ENCODE measurements at regions not wholly inside any gene's neighbourhood (a gene's known extent, or its start where the extent isn't known, plus 50 kb on each side); places are given as distances from the start of the nearest gene placed in this dataset.

GRCh38 chr6:134823710-134824034 is 126.2 kb downstream of the ALDH8A1 start:
- Histone ChIP-seq H3K4me1 (0 out of 2 replicates have a peak, but pooled peaks cover 6% of the 10 kb centered on the region), H3K4me3 (ENCODE audit: low read depth, low read length) (no peak overlapping the region), H3K27me3 (replicated peaks; ENCODE audit: control insufficient read depth, insufficient read depth, low read length) (no peaks in the 10 kb centered on the region), H3K9me3 (peaks cover 12% of the 10 kb centered on the region; the same call in 1 of the 2 replicates), H3K36me3 (ENCODE audit: control insufficient read depth, insufficient read depth, low read length) (no peaks in the 10 kb centered on the region)
- intact Hi-C loops (cut with micrococcal nuclease; ENCODE audit: unreplicated experiment): loop anchor here (1.0 to 10.0 kb wide), 8 partner anchors 59 to 712 kb away; no protein-coding TSS in a partner anchor
- H3K9me3 Mint-ChIP-seq (ENCODE audit: unreplicated experiment): peaks cover 9% of the 10 kb centered on the region
- no TSS peak for BruUV-seq (replicated peaks)
- no peak for TF ChIP-seq CTCF (IDR thresholded peaks at IDR 0.05; ENCODE audit: insufficient read depth in 1 of 2, low read depth in 1 of 2, low read length in 1 of 2, severe bottlenecking in 1 of 2, unreplicated experiment in 1 of 2)
- no peak for DNase-seq
- H3K36me3 Mint-ChIP-seq (ENCODE audit: insufficient read depth, unreplicated experiment): no peaks in the 10 kb centered on the region
- no peak overlapping the region for H3K27ac Mint-ChIP-seq (ENCODE audit: unreplicated experiment)
- POLR2A ChIA-PET: no interaction called here
- CTCF ChIA-PET: interaction anchor here (1.8 kb wide), 1 partner anchor 646 kb away, joined by 9 read pairs; no protein-coding TSS in a partner anchor
- no peak overlapping the region for H3K4me3 Mint-ChIP-seq (ENCODE audit: unreplicated experiment)
- H3K27me3 Mint-ChIP-seq (ENCODE audit: insufficient read depth, unreplicated experiment): no peaks in the 10 kb centered on the region
- peaks cover 23% of the 10 kb centered on the region for H3K4me1 Mint-ChIP-seq (ENCODE audit: low read depth, unreplicated experiment)

GRCh38 chr6:134822920-134823709 is 126.8 kb downstream of the ALDH8A1 start:
- no peak overlapping the region for H3K4me3 ChIP-seq (ENCODE audit: low read depth, low read length)
- peak; percentile 84 to 87 for TF ChIP-seq CTCF (IDR thresholded peaks at IDR 0.05; ENCODE audit: insufficient read depth in 1 of 2, low read depth in 1 of 2, low read length in 1 of 2, severe bottlenecking in 1 of 2, unreplicated experiment in 1 of 2)
- DNase-seq: peak; percentile 49 to 73
- ChIA-PET CTCF (interaction anchor here (0.6 to 1.8 kb wide), 11 partner anchors 9 to 907 kb away, joined by 3 to 9 read pairs (median 4); no protein-coding TSS in a partner anchor), POLR2A (no interaction called here)
- intact Hi-C loops (cut with micrococcal nuclease; ENCODE audit: unreplicated experiment): loop anchor here (1.0 to 10.0 kb wide), 8 partner anchors 59 to 712 kb away; no protein-coding TSS in a partner anchor
- H3K27me3 ChIP-seq (replicated peaks; ENCODE audit: control insufficient read depth, insufficient read depth, low read length): no peaks in the 10 kb centered on the region
- Mint-ChIP-seq H3K27me3 (ENCODE audit: insufficient read depth, unreplicated experiment) (no peaks in the 10 kb centered on the region), H3K36me3 (ENCODE audit: insufficient read depth, unreplicated experiment) (no peaks in the 10 kb centered on the region), H3K4me1 (ENCODE audit: low read depth, unreplicated experiment) (peaks cover 23% of the 10 kb centered on the region), H3K27ac (ENCODE audit: unreplicated experiment) (no peak overlapping the region), H3K4me3 (ENCODE audit: unreplicated experiment) (no peak overlapping the region), H3K9me3 (ENCODE audit: unreplicated experiment) (peaks cover 9% of the 10 kb centered on the region)
- 0 out of 2 replicates have a peak, but pooled peaks cover 6% of the 10 kb centered on the region for H3K4me1 ChIP-seq
- H3K36me3 ChIP-seq (ENCODE audit: control insufficient read depth, insufficient read depth, low read length): no peaks in the 10 kb centered on the region
- peaks cover 12% of the 10 kb centered on the region; the same call in 1 of the 2 replicates for H3K9me3 ChIP-seq
- no TSS peak for BruUV-seq (replicated peaks)

GRCh38 chr6:134821928-134822864 is 127.7 kb downstream of the ALDH8A1 start:
- H3K36me3 Mint-ChIP-seq (ENCODE audit: insufficient read depth, unreplicated experiment): no peaks in the 10 kb centered on the region
- H3K9me3 ChIP-seq: peaks cover 12% of the 10 kb centered on the region; the same call in 1 of the 2 replicates
- no peaks in the 10 kb centered on the region for H3K36me3 ChIP-seq (ENCODE audit: control insufficient read depth, insufficient read depth, low read length)
- intact Hi-C loops (cut with micrococcal nuclease; ENCODE audit: unreplicated experiment): loop anchor here (5.0 to 10.0 kb wide), 3 partner anchors 123 to 367 kb away; no protein-coding TSS in a partner anchor
- H3K4me3 Mint-ChIP-seq (ENCODE audit: unreplicated experiment): no peak overlapping the region
- ChIA-PET POLR2A (no interaction called here), CTCF (interaction anchor here (0.6 to 1.8 kb wide), 11 partner anchors 57 to 906 kb away, joined by 3 to 9 read pairs (median 4); no protein-coding TSS in a partner anchor)
- H3K27me3 Mint-ChIP-seq (ENCODE audit: insufficient read depth, unreplicated experiment): no peaks in the 10 kb centered on the region
- BruUV-seq (replicated peaks): no TSS peak
- TF ChIP-seq CTCF (IDR thresholded peaks at IDR 0.05; ENCODE audit: insufficient read depth in 1 of 2, low read depth in 1 of 2, low read length in 1 of 2, severe bottlenecking in 1 of 2, unreplicated experiment in 1 of 2): no peak
- H3K9me3 Mint-ChIP-seq (ENCODE audit: unreplicated experiment): peaks cover 9% of the 10 kb centered on the region
- DNase-seq: no peak
- H3K27ac Mint-ChIP-seq (ENCODE audit: unreplicated experiment): no peak overlapping the region
- no peak overlapping the region for H3K4me3 ChIP-seq (ENCODE audit: low read depth, low read length)
- H3K4me1 Mint-ChIP-seq (ENCODE audit: low read depth, unreplicated experiment): peaks cover 23% of the 10 kb centered on the region
- no peaks in the 10 kb centered on the region for H3K27me3 ChIP-seq (replicated peaks; ENCODE audit: control insufficient read depth, insufficient read depth, low read length)
- H3K4me1 ChIP-seq: 0 out of 2 replicates have a peak, but pooled peaks cover 6% of the 10 kb centered on the region

All from Caco-2 (cell line).